RKO (cell line): ENCODE measurements at regions not wholly inside any gene's neighbourhood (a gene's known extent, or its start where the extent isn't known, plus 50 kb on each side); places are given as distances from the start of the nearest gene placed in this dataset.

ENCODE experiments used
- DNase-seq: peaks from one replicate; pipeline ENCODE4 v3.0.0-alpha.2; 2016; ENCODE audit warnings: low spot score

GRCh38 chr14:85279407-85279806 lies 250.5 kb upstream of the FLRT2 start:
- DNase-seq, result no peak

- DNase-seq, result no peak
Measured at GRCh38 chr14:85280074-85280473, 249.9 kb upstream of the FLRT2 start.

- DNase-seq, result no peak
Measured at GRCh38 chr14:85281921-85282320, 248.0 kb upstream of the FLRT2 start.

GRCh38 chr14:85288041-85288440 lies 241.9 kb upstream of the FLRT2 start:
- DNase-seq, result no peak

GRCh38 chr14:85291731-85292130 lies 238.2 kb upstream of the FLRT2 start:
- DNase-seq, result no peak

- DNase-seq, result no peak
Measured at GRCh38 chr14:85293612-85294234, 236.2 kb upstream of the FLRT2 start.

- no peak for DNase-seq
Measured at GRCh38 chr14:85295318-85295717, 234.6 kb upstream of the FLRT2 start.

- no peak for DNase-seq
Measured at GRCh38 chr14:85296456-85297210, 233.3 kb upstream of the FLRT2 start.

- DNase-seq, result no peak
Measured at GRCh38 chr14:85300107-85300506, 229.8 kb upstream of the FLRT2 start.

GRCh38 chr14:85301506-85301905 lies 228.4 kb upstream of the FLRT2 start:
- no peak for DNase-seq

GRCh38 chr14:85306024-85306423 lies 223.9 kb upstream of the FLRT2 start:
- no peak for DNase-seq

GRCh38 chr14:85308531-85309300 lies 221.2 kb upstream of the FLRT2 start:
- DNase-seq, result no peak

- no peak for DNase-seq
Measured at GRCh38 chr14:85310491-85311272, 219.3 kb upstream of the FLRT2 start.

GRCh38 chr14:85313560-85314207 lies 216.3 kb upstream of the FLRT2 start:
- no peak for DNase-seq

- DNase-seq, result no peak
Measured at GRCh38 chr14:85315290-85315689, 214.7 kb upstream of the FLRT2 start.

GRCh38 chr14:85315733-85316290 lies 214.1 kb upstream of the FLRT2 start:
- DNase-seq, result no peak

GRCh38 chr14:85316701-85317410 lies 213.1 kb upstream of the FLRT2 start:
- DNase-seq, result no peak

GRCh38 chr14:85317491-85318021 lies 212.4 kb upstream of the FLRT2 start:
- DNase-seq, result no peak

- DNase-seq, result no peak
Measured at GRCh38 chr14:85319101-85319500, 210.8 kb upstream of the FLRT2 start.

GRCh38 chr14:85319998-85320630 lies 209.8 kb upstream of the FLRT2 start:
- no peak for DNase-seq
